ENCODE measurements at regions not wholly inside any gene's neighbourhood (a gene's known extent, or its start where the extent isn't known, plus 50 kb on each side); places are given as distances from the start of the nearest gene placed in this dataset.

DNA sequence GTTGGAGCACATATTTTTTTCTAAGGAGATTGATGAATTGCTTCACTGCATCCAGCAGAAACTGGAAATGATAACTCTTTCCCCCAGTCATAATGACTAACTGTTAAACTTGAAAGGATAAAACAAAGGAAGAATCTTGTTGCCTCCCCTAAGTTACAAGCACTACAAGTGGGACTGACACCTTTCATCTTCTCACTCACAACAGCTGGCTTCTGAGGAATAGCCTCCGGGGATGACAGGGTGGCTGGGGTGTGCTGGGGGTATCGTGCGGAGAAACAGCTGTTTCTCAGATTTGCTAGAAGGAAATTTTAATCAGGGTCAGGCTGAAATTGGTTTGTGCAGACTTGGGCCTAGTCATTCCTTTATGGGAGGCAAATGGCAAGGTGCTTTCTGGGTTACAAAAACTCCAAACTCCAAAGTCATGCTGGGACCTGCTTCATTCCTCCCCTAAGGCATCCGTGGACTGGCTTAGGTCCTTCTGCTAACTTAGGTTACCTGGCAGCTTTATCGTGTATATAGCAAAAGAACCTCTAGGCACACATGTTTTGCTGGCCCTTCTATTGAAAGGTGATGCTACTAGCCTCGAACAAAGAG lies 557.2 kb downstream of the TOX3 start:
- TF ChIP-seq, protein P1, sequence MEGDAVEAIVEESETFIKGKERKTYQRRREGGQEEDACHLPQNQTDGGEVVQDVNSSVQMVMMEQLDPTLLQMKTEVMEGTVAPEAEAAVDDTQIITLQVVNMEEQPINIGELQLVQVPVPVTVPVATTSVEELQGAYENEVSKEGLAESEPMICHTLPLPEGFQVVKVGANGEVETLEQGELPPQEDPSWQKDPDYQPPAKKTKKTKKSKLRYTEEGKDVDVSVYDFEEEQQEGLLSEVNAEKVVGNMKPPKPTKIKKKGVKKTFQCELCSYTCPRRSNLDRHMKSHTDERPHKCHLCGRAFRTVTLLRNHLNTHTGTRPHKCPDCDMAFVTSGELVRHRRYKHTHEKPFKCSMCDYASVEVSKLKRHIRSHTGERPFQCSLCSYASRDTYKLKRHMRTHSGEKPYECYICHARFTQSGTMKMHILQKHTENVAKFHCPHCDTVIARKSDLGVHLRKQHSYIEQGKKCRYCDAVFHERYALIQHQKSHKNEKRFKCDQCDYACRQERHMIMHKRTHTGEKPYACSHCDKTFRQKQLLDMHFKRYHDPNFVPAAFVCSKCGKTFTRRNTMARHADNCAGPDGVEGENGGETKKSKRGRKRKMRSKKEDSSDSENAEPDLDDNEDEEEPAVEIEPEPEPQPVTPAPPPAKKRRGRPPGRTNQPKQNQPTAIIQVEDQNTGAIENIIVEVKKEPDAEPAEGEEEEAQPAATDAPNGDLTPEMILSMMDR (IDR thresholded peaks at IDR 0.05): no peak

DNA sequence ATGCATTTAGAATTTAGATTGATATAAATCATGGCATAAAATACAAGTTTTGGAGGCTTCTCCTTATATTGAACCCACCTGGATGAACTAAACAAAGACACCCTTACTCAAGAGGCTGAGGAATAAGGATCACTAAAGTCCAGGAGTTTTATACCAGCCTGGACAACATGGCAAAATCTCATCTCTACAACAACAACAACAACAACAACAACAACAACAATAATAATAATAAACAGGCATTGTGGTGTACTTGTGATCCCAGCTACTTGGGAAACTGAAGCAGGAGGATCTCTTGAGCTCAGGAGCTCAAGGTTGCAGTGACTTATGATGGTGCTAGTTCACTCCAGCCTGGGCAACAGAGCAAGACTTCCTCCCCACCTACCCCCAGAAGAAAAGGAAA lies 558.0 kb downstream of the TOX3 start:
- TF ChIP-seq, protein P1 (IDR thresholded peaks at IDR 0.05): no peak

- TF ChIP-seq, protein P1 (IDR thresholded peaks at IDR 0.05): no peak
Observed at GRCh38 chr16:51987519-51987918, 559.4 kb downstream of the TOX3 start.

DNA sequence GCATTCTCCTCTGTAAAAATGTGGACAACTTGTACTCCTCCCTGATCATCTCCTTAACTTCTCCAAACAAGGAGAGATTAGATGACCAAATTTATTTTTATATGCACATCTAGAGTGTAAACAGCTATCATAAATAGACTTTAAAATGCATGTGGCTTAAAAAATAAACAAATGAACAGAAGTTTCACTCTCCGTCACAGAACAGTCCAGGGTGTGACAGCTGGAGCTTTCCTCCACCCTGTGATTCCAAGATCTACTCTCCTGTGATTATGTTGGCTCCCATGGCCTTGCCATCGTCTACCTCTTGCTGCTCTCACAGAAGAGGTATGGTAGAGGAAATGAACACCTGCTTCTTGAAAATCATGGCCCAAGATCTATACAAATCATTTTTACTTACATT lies 560.2 kb downstream of the TOX3 start:
- TF ChIP-seq, protein P1 (IDR thresholded peaks at IDR 0.05): no peak

DNA sequence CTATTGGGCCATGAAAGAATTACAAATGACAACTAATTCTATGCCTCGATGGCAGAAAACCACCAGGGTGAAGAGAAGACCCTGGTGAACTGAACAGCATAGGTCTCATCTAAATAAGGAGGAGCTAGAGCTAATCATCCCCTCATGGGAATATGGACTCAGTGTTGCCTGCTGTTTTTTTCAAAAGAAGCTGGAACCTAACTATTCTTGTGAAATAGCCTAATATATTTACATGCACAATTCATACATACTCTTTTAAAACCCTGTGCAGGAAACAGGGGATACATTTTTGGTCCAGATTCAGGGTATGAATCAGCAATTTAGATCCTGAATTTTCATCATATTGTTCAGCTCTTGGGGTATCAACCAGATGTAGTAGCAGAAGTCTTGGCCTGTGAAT lies 560.6 kb downstream of the TOX3 start:
- TF ChIP-seq, protein P1 (IDR thresholded peaks at IDR 0.05): no peak

- TF ChIP-seq, protein P1 (IDR thresholded peaks at IDR 0.05): no peak
Observed at GRCh38 chr16:51985126-51985525, 561.8 kb downstream of the TOX3 start.

DNA sequence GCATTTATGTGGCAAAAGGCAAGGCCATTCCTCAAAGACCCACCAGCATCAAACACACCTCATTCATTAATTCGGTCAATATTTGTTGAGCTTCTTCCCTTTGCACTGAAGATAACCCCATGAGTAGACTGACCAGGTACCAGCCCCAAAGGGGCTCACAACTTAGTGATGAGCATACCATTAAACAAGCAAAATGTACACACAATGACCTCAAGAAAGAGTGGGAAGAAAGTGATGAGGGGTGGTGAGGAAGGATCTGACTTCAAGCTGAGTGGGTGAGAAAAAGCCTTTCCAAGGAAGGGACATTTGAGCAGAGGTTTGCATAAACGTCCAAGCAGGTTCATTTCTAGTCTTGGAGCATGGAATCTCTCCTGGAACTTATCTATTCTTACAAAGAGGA lies 562.5 kb downstream of the TOX3 start:
- TF ChIP-seq, protein P1 (IDR thresholded peaks at IDR 0.05): no peak

Data from LNCAP (cell line).